H9 (cell line): ENCODE measurements at regions not wholly inside any gene's neighbourhood (a gene's known extent, or its start where the extent isn't known, plus 50 kb on each side); places are given as distances from the start of the nearest gene placed in this dataset.

Source experiments
- DNase-seq: peaks from one replicate; pipeline ENCODE4 v3.0.0-alpha.2; 2017
- H2AFZ ChIP-seq: one replicate; pipeline ENCODE4 v1.6.1; 2013; ENCODE audit warnings: mild to moderate bottlenecking, low read length, control low read depth, moderate library complexity
- H2AK5ac ChIP-seq: 2 replicates; pipeline ENCODE4 v1.6.1; 2013; ENCODE audit warnings: low read length, control low read depth, mixed read lengths; ENCODE audit not compliant: insufficient read length
- H2BK120ac ChIP-seq: one replicate; pipeline ENCODE4 v1.6.1; 2013; ENCODE audit warnings: low read depth, mild to moderate bottlenecking, low read length, control low read depth, inconsistent platforms; ENCODE audit not compliant: poor library complexity, severe bottlenecking
- H2BK12ac ChIP-seq: 2 replicates; pipeline ENCODE4 v1.6.1; 2013; ENCODE audit warnings: low read length, control low read depth, mixed read lengths, low read depth; ENCODE audit not compliant: insufficient read length
- H2BK15ac ChIP-seq: 2 replicates; pipeline ENCODE4 v1.6.1; 2013; ENCODE audit warnings: low read depth, low read length, control low read depth
- H2BK20ac ChIP-seq: one replicate; pipeline ENCODE4 v1.6.1; 2013; ENCODE audit warnings: low read depth, mild to moderate bottlenecking, low read length, control low read depth, inconsistent platforms; ENCODE audit not compliant: poor library complexity, severe bottlenecking
- H2BK5ac ChIP-seq: 2 replicates; pipeline ENCODE4 v1.6.1; 2013; ENCODE audit warnings: low read length, control low read depth, mixed read lengths; ENCODE audit not compliant: insufficient read length
- H3K14ac ChIP-seq: 2 replicates; pipeline ENCODE4 v1.6.1; 2013; ENCODE audit warnings: low read length, control low read depth; ENCODE audit not compliant: insufficient read depth
- H3K18ac ChIP-seq: 2 replicates; pipeline ENCODE4 v1.6.1; 2013; ENCODE audit warnings: low read depth, mild to moderate bottlenecking, mixed read lengths, low read length, control low read depth; ENCODE audit not compliant: insufficient read length
- H3K23ac ChIP-seq: 2 replicates; pipeline ENCODE4 v1.6.1; 2013; ENCODE audit warnings: low read length, control low read depth, mixed read lengths, low read depth; ENCODE audit not compliant: insufficient read length
- H3K23me2 ChIP-seq: 2 replicates; pipeline ENCODE4 v1.6.1; 2013; ENCODE audit warnings: low read depth, mild to moderate bottlenecking, mixed read lengths, low read length, control low read depth; ENCODE audit not compliant: insufficient read length, poor library complexity, severe bottlenecking
- H3K27ac ChIP-seq: 2 replicates; pipeline ENCODE4 v1.5.1; 2013; ENCODE audit warnings: low read length, control low read depth, mixed read lengths, low read depth; ENCODE audit not compliant: insufficient read length
- H3K27me3 ChIP-seq: 2 replicates; pipeline ENCODE4 v1.6.1; 2013; ENCODE audit warnings: low read length, control low read depth, inconsistent platforms; ENCODE audit not compliant: insufficient read depth
- H3K4ac ChIP-seq: 2 replicates; pipeline ENCODE4 v1.6.1; 2013; ENCODE audit warnings: low read depth, mild to moderate bottlenecking, control low read depth, inconsistent platforms, low read length, moderate library complexity
- H3K4me1 ChIP-seq: 2 replicates; pipeline ENCODE4 v1.6.1; 2013; ENCODE audit warnings: low read length, control low read depth, inconsistent platforms; ENCODE audit not compliant: insufficient read depth
- H3K4me2 ChIP-seq: 2 replicates; pipeline ENCODE4 v1.6.1; 2013; ENCODE audit warnings: low read length, control low read depth, mixed read lengths; ENCODE audit not compliant: insufficient read length, insufficient read depth
- H3K56ac ChIP-seq: 2 replicates; pipeline ENCODE4 v1.6.1; 2013; ENCODE audit warnings: low read depth, mild to moderate bottlenecking, mixed read lengths, low read length, control low read depth; ENCODE audit not compliant: insufficient read length
- H3K79me1 ChIP-seq: 2 replicates; pipeline ENCODE4 v1.6.1; 2013; ENCODE audit warnings: low read depth, mild to moderate bottlenecking, moderate library complexity, low read length, control low read depth, inconsistent platforms; ENCODE audit not compliant: insufficient read depth, poor library complexity, severe bottlenecking
- H3K79me2 ChIP-seq: 2 replicates; pipeline ENCODE4 v1.6.1; 2013; ENCODE audit warnings: low read length, control low read depth, inconsistent platforms; ENCODE audit not compliant: insufficient read depth
- H3K9ac ChIP-seq: 2 replicates; pipeline ENCODE4 v1.6.1; 2013; ENCODE audit warnings: low read length, control low read depth, mixed read lengths; ENCODE audit not compliant: insufficient read length; ENCODE audit errors: extremely low read depth
- H3K9me3 ChIP-seq: one replicate; pipeline ENCODE4 v1.6.1; 2013; ENCODE audit warnings: low read depth, low read length, inconsistent platforms; ENCODE audit not compliant: control insufficient read depth
- H3T11ph ChIP-seq: one replicate; pipeline ENCODE4 v1.6.1; 2013; ENCODE audit warnings: mild to moderate bottlenecking, low read length, control low read depth, inconsistent platforms
- H4K20me1 ChIP-seq: one replicate; pipeline ENCODE4 v1.6.1; 2013; ENCODE audit not compliant: control insufficient read depth, insufficient read length, insufficient read depth
- H4K5ac ChIP-seq: 2 replicates; pipeline ENCODE4 v1.6.1; 2013; ENCODE audit warnings: low read depth, mild to moderate bottlenecking, mixed read lengths, low read length, control low read depth; ENCODE audit not compliant: insufficient read length
- H4K8ac ChIP-seq: replicated peaks from 2 replicates; pipeline ENCODE4 v1.6.1; 2013; ENCODE audit warnings: low read length, control low read depth, mixed read lengths, low read depth; ENCODE audit not compliant: insufficient read length
- H4K91ac ChIP-seq: 2 replicates; pipeline ENCODE4 v1.6.1; 2013; ENCODE audit warnings: low read depth, mild to moderate bottlenecking, moderate library complexity, mixed read lengths, low read length, control low read depth; ENCODE audit not compliant: insufficient read length
- H3K27ac Mint-ChIP-seq, 3 experiments: 2 replicates in 2 of 3; 3 replicates in 1 of 3; pipeline ENCODE4 v1.8.0; 2020 to 2021; ENCODE audit warnings: mixed read lengths in 3 of 3, mild to moderate bottlenecking in 1 of 3, moderate library complexity in 1 of 3
- H3K27me3 Mint-ChIP-seq: 2 replicates; pipeline ENCODE4 v1.8.0; 2021; ENCODE audit warnings: low read depth, mild to moderate bottlenecking, moderate library complexity, mixed read lengths
- H3K36me3 Mint-ChIP-seq, 3 experiments: 2 replicates in 2 of 3; 3 replicates in 1 of 3; pipeline ENCODE4 v1.8.0; 2020 to 2021; ENCODE audit warnings: low read depth in 3 of 3, mixed read lengths in 3 of 3; ENCODE audit not compliant: insufficient read depth in 1 of 3
- H3K4me1 Mint-ChIP-seq, 2 experiments: 2 replicates each; pipeline ENCODE4 v1.8.0; 2020; ENCODE audit warnings: mixed read lengths in 2 of 2
- H3K4me3 Mint-ChIP-seq, 2 experiments: 2 replicates in 1 of 2; 3 replicates in 1 of 2; pipeline ENCODE4 v1.8.0; 2020 to 2021; ENCODE audit warnings: mild to moderate bottlenecking in 2 of 2, mixed read lengths in 2 of 2, moderate library complexity in 1 of 2
- H3K9me3 Mint-ChIP-seq, 2 experiments: 2 replicates in 1 of 2; 3 replicates in 1 of 2; pipeline ENCODE4 v1.8.0; 2020; ENCODE audit warnings: mild to moderate bottlenecking in 2 of 2, mixed read lengths in 2 of 2, moderate library complexity in 1 of 2
- WGBS: extraction: QIAGEN DNeasy Blood & Tissue Kit; methylation state at CpG from one replicate; pipeline ENCODE4 v1.1.7; 2013; ENCODE audit warnings: missing lambda C conversion rate, low lambda C conversion rate, mixed read lengths; ENCODE audit not compliant: insufficient read length; ENCODE audit errors: extremely low coverage; 5-methylcytosine and 5-hydroxymethylcytosine counted together
- TF ChIP-seq, protein P1 (sequence below): fragments of 200-600 bp; sonication (generic); conservative IDR thresholded peaks from 3 replicates; pipeline ENCODE4 v1.8.0; 2021; ENCODE audit warnings: antibody characterized with exemption, mild to moderate bottlenecking

DNA sequence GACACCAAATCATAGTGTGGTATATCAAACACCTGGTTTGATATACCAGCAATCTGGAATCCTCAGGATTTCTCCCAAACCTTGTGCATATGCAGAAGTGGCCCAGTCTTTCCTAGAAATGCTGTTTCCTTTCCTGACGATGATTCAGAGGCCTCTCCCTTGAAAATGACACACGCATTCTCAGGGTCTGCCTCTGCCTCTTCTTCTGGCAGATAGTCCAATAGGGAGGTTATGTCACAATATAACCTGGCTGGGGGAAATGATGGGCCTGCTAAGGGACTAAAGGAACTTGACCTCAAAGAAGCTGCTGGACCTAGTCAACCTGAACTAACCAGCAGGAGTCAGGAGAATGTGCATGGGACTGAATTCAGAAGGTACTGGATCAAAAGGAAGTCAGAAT, 435.2 kb downstream of the IDS start:
- Histone ChIP-seq H3K27ac (no peak overlapping the region), H3K79me2 (no peaks in the 10 kb centered on the region), H4K91ac (no peak overlapping the region), H3K4me2 (no peak overlapping the region), H3T11ph (no peak overlapping the region), H4K8ac (no peak overlapping the region), H3K23me2 (no peaks in the 10 kb centered on the region), H3K9me3 (peaks cover 68% of the 10 kb centered on the region), H3K4ac (no peak overlapping the region), H2AFZ (no peak overlapping the region), H3K4me1 (no peaks in the 10 kb centered on the region; the same call in 1 of the 2 replicates), H3K14ac (no peak overlapping the region), H2BK120ac (no peak overlapping the region), H2BK15ac (no peak overlapping the region), H3K9ac (no peak overlapping the region), H3K27me3 (no peaks in the 10 kb centered on the region), H3K18ac (no peak overlapping the region), H2BK5ac (no peak overlapping the region), H3K56ac (no peak overlapping the region), H4K5ac (no peak overlapping the region), H2AK5ac (no peak overlapping the region), H3K79me1 (no peaks in the 10 kb centered on the region), H2BK20ac (no peak overlapping the region), H2BK12ac (no peak overlapping the region), H4K20me1 (no peaks in the 10 kb centered on the region), H3K23ac (no peak overlapping the region)
- no CpG with 5 or more reads among the region's 2 CpGs for WGBS
- H3K4me3 Mint-ChIP-seq = no peak overlapping the region
- no peaks in the 10 kb centered on the region; a peak in 1 of 4 replicates for H3K4me1 Mint-ChIP-seq
- no peak overlapping the region for H3K27ac Mint-ChIP-seq
- TF ChIP-seq, protein P1, sequence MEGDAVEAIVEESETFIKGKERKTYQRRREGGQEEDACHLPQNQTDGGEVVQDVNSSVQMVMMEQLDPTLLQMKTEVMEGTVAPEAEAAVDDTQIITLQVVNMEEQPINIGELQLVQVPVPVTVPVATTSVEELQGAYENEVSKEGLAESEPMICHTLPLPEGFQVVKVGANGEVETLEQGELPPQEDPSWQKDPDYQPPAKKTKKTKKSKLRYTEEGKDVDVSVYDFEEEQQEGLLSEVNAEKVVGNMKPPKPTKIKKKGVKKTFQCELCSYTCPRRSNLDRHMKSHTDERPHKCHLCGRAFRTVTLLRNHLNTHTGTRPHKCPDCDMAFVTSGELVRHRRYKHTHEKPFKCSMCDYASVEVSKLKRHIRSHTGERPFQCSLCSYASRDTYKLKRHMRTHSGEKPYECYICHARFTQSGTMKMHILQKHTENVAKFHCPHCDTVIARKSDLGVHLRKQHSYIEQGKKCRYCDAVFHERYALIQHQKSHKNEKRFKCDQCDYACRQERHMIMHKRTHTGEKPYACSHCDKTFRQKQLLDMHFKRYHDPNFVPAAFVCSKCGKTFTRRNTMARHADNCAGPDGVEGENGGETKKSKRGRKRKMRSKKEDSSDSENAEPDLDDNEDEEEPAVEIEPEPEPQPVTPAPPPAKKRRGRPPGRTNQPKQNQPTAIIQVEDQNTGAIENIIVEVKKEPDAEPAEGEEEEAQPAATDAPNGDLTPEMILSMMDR = no peak
- H3K36me3 Mint-ChIP-seq = no peaks in the 10 kb centered on the region; a peak in 2 of 7 replicates
- no peaks in the 10 kb centered on the region; the same call in 1 of the 2 replicates for H3K27me3 Mint-ChIP-seq
- H3K9me3 Mint-ChIP-seq = peaks cover 61 to 67% of the 10 kb centered on the region in 2 experiments
- no peak for DNase-seq
